DMS153 treated with DMSO at 0.1 percent for 48 hours (cell line): ENCODE measurements at regions not wholly inside any gene's neighbourhood (a gene's known extent, or its start where the extent isn't known, plus 50 kb on each side); places are given as distances from the start of the nearest gene placed in this dataset.
"Not testable (repeated sequence)": the region's sequence is repeated elsewhere in the genome, so short reads cannot be mapped to it uniquely, and the experiment has no call there.

Experiments
- DNase-seq: peaks from one replicate; lab custom pipeline; 2025; ENCODE audit not compliant: unreplicated experiment; lab: John Stamatoyannopoulos, UW

- DNase-seq, result not testable (repeated sequence)
These were observed 554.5 kb downstream of the RPS29 start for GRCh38 chr14:49031710-49032109.

- DNase-seq, result no peak
These were observed 566.6 kb downstream of the RPS29 start for GRCh38 chr14:49019467-49020115.

DNA sequence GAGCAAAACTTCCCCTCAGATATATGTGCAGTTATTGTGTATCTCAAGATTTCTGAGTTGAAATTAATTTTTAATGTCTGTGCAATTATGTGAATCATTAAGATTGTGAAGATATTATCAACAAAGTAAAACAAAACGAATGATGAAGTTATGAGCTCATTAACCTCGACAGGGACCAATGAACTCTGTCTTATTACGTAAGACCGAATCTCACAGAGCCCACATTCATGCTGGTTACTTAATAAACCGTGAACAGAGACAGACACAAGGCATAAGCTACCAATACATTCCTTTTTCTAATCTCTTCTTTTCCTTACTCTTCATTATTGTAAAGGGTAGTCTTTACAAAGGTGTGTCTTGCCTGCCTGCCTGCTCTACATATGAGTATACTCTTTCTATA, 568.7 kb downstream of the RPS29 start:
- DNase-seq, result no peak

DNA sequence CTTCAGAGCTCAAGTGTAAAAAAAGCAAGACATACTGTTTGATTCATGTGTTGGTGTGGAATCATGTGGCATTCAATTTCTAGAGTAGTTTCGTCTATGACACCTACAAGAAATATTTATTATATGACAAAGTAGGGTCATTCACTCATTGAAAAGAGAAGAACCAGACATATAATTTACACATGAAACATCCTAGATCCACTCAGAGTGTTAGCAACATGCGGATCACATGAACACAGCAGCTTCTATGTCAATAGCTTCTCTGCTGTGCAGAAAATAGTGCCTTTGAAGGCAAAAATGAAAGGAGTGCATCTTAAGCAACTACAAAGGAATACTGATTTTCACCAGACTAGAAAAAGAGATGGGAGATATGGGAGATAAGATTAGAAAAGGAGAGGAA, 569.8 kb downstream of the RPS29 start:
- DNase-seq, result no peak

DNA sequence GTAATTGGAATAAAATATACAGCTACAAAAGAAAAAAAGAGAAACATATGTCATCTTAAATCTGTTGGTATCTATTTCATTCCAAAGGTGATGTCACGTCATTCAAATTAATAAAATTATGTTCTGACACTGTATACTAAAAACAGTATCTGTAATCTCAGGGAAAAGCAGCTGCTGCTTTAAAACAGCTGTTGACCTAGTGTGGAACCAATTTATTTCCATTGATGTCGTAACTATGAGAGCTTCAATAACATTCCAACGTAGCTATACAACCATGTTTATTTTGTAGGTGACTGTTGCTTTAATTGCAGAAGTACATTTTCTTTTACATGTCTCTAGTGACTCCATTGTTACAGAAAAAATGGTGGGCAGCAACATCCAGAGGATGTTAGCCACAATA, 571.7 kb downstream of the RPS29 start:
- no peak for DNase-seq

DNA sequence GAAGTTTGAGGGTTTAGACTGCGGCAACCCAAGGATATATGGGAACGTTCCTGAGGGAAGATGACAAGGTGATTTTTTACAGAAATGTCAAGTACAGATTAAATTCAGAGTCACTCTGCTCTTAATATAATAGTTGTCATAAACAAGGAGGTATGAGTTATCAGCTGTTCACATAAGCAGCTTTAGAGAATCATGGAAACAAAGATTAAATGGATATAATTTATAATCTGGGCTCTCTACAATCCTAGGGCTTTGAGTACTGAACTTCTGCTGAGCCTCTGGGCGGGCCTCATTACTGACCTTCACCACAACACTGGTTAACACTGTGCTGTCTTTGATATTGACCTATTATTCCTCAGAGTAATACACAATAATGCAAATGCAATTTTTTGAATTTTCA, 577.8 kb downstream of the RPS29 start:
- DNase-seq, result no peak

DNA sequence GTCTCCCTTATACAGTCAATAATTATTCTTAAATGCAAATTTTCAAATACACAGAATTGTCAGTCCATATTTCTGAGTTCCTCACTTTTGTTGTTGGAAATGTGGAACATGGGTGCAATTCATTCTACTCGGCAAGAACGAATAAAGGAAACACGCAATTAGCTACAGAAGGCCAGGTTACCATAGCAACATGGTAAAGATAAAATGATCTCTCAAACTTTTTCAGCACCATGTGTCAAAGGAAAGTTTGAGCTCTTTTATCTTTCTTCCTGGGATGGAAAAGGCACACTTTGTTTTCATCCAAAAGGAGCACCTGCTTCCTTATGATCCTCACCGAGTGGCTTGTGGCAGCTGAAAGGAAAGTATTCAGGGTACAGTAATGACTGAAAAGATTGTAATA, 595.0 kb downstream of the RPS29 start:
- no peak for DNase-seq

- DNase-seq, result no peak
These were observed 602.8 kb downstream of the RPS29 start for GRCh38 chr14:48983351-48983888.

- no peak for DNase-seq
These were observed 611.2 kb downstream of the RPS29 start for GRCh38 chr14:48974994-48975393.

DNA sequence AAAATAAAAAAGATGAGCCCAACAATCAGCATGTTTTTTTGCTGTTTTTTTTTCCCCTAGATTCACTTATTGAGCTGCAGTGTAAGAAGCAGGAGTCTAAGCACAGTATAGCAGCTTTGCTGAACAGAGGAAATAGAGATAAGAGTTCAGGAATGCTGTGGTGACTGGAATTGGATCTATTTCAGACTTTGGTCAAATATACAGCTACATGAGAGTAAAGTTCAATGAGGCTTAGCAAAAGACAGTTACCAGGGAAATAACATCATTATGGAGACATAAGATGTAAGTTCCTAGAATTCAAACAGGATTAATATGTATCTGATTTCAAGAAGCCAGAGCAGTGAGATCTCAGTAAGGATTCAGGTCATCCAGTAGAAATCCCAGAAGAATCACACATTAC, 613.0 kb downstream of the RPS29 start:
- no peak for DNase-seq

GRCh38 chr14:48970943-48971342, 615.2 kb downstream of the RPS29 start:
- DNase-seq, result no peak

DNA sequence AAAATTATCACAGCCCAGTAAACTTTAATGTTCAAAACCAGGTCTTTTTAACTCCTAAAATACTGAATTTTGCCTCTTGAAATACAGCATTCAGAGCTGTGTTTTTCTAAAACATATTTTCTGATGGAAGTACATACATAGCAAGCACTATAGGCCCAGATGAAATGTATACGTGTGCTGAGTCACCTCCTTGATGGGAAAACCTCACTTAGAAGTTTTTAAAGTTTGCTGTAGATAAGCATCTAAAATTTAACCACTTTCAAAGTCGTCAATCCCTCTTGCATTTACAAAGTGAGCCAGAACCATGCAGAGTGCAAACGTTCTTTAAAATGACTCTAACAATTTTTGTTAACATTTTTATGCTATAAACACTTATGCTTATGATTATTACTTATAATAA, 618.8 kb downstream of the RPS29 start:
- no peak for DNase-seq

GRCh38 chr14:48963231-48963790, 622.9 kb downstream of the RPS29 start:
- no peak for DNase-seq

- DNase-seq, result no peak
These were observed 628.7 kb downstream of the RPS29 start for GRCh38 chr14:48957486-48957885.

DNA sequence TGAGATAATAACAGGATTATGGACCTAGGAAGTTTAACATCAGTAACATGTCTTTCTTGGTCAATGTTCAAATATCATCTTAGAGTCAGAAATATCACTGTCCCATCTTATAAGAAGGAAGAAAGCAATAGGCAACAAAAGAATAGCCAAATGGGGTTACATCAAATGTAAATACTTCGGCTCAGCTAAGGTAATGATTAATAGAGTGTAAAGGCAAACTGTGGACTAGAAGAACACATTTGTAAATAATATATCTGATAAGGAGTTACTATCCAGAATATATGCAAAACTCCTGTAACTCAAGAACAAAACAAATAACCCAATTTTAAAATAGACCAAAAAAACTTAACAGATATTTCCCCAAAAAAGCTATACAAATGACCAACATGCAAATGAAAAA, 630.3 kb downstream of the RPS29 start:
- DNase-seq, result no peak

- DNase-seq, result no peak
These were observed 631.7 kb downstream of the RPS29 start for GRCh38 chr14:48954446-48954845.

- DNase-seq, result no peak
These were observed 641.4 kb downstream of the RPS29 start for GRCh38 chr14:48944809-48945208.

DNA sequence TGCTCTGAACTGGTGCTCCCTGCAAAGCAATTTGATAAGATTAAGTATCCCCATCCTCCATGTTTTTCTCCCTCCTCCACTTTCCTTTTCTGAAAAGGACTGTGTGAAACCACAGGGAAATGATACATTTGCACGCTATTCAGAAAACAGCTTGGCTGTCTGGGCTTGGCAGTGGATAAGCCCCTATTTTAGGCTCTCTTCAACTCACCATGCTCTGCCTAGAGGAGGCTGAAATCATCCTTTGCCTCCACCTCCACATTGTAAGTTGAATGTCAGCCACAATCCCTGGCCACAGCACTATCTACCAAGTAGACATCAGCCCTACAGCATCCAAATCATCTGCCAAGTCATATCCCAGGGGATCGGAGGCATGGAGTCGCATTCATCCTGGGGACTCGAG, 642.3 kb downstream of the RPS29 start:
- DNase-seq, result no peak

- no peak for DNase-seq
These were observed 648.5 kb downstream of the RPS29 start for GRCh38 chr14:48937541-48938195.

- DNase-seq, result no peak
These were observed 649.3 kb downstream of the RPS29 start for GRCh38 chr14:48936849-48937248.

DNA sequence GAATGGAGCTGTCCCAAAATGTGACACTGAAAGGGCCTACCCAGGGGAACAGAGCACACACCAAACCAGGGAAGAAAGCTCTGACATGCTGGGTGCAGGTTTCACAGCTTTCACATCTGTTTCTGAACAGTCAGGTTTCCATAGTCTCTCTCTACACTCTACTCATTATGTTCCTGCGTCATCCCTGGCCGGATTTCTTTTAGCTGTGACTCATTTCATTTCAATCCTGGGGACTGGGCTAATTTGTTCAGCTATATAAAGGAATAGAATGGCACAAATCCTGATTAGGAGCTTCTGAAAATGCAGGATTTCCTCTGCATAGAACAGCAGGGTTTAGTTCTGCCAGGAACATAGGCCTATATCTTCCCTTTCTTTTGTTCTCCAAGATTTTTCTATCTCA, 649.8 kb downstream of the RPS29 start:
- DNase-seq, result no peak

DNA sequence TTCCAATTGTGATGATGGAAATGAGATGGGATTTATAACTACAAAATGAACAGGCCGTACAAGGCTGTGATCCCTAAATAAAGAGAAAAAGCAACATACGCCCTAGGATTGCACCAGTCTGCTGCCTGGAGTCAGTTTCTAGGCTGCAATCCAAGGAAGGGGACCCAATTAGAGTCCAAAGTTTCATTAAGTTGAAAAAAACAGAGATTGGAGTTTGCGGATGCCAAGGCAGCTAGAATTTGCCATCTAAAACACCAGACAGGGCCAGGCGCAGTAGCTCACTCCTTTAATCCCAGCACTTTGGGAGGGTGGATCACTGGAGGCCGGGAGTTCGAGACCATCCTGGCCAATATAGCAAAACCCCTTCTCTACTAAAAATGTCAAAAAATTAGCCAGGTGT, 661.0 kb downstream of the RPS29 start:
- DNase-seq, result no peak
